Stomach (tissue), 8 donors: ENCODE measurements at regions not wholly inside any gene's neighbourhood (a gene's known extent, or its start where the extent isn't known, plus 50 kb on each side); places are given as distances from the start of the nearest gene placed in this dataset.

ENCODE experiments used
- DNase-seq, 2 donors: peaks; one replicate each; pipeline versions ENCODE4 v3.0.0 to v3.0.0-alpha.2; 2013 to 2019
- H3K27ac ChIP-seq, 5 donors: fragments of 200-600 bp in 4 of 5; sonication (generic) in 4 of 5; one replicate each; pipeline ENCODE4 v1.5.1; 2013 to 2019; ENCODE audit warnings: mild to moderate bottlenecking in 1 of 5, moderate library complexity in 1 of 5
- H3K27me3 ChIP-seq, 3 donors: fragments of 200-600 bp; sonication (generic); one replicate each; pipeline ENCODE4 v1.5.1; 2017 to 2019; ENCODE audit warnings: mixed run types in 1 of 3
- H3K36me3 ChIP-seq, 4 donors: fragments of 200-600 bp; sonication (generic); 1 replicate in 3 of 4; 2 replicates in 1 of 4; pipeline ENCODE4 v1.5.1; 2016 to 2019
- H3K4me1 ChIP-seq, 4 donors: fragments of 200-600 bp; sonication (generic); one replicate each; pipeline ENCODE4 v1.5.1; 2016 to 2019
- H3K4me3 ChIP-seq, 4 donors: fragments of 200-600 bp; sonication (generic) in 3 of 4; one replicate each; pipeline ENCODE4 v1.5.1; 2016 to 2019; ENCODE audit warnings: mild to moderate bottlenecking in 1 of 4
- H3K9me3 ChIP-seq, 4 donors: fragments of 200-600 bp; sonication (generic); one replicate each; pipeline ENCODE4 v1.5.1; 2016 to 2019
- CTCF ChIP-seq, 7 experiments: fragments of 450-650 bp in 4 of 7; fragments of 200-600 bp in 3 of 7; sonication (generic) in 3 of 7; IDR thresholded peaks; one replicate each; pipeline ENCODE4 v1.5.1; 2016 to 2019; ENCODE audit warnings: antibody characterized with exemption in 7 of 7, control low read depth in 2 of 7, mild to moderate bottlenecking in 1 of 7
- EP300 ChIP-seq: sonication (generic); formaldehyde crosslinking; IDR thresholded peaks from one replicate; pipeline ENCODE4 v1.6.1; 2017; ENCODE audit warnings: antibody characterized with exemption
- POLR2A ChIP-seq, 4 donors: fragments of 450-650 bp; IDR thresholded peaks; one replicate each; pipeline ENCODE4 v1.6.1; 2016; ENCODE audit warnings: antibody characterized with exemption in 4 of 4, control low read depth in 2 of 4, mild to moderate bottlenecking in 1 of 4, moderate library complexity in 1 of 4
- POLR2AphosphoS5 ChIP-seq, 3 donors: sonication (generic); formaldehyde crosslinking; IDR thresholded peaks; one replicate each; pipeline ENCODE4 v1.6.1; 2016; ENCODE audit warnings: antibody characterized with exemption in 3 of 3
- WGBS, 5 donors: extraction: QIAGEN DNeasy Blood & Tissue Kit in 3 of 5; methylation state at CpG; one replicate each; pipeline versions ENCODE4 v1.1.5 to v1.1.7; 2013 to 2018; 5-methylcytosine and 5-hydroxymethylcytosine counted together
- intact Hi-C: fragments of 100-400 bp; cut with DNase I; formaldehyde crosslinking; loops from one replicate; pipeline ENCODE4 v1.15.1; 2023; ENCODE audit warnings: low total_unique reads
- donor health status: healthy with polysubstance abuse.
- donor health status: Bipolar disorder and iron deficiency.
- donor health status: healthy.

- Histone ChIP-seq H3K27ac (no peak overlapping the region), H3K9me3 (no peaks in the 10 kb centered on the region), H3K4me3 (no peak overlapping the region), H3K27me3 (no peaks in the 10 kb centered on the region), H3K36me3 (no peaks in the 10 kb centered on the region), H3K4me1 (no peaks in the 10 kb centered on the region)
- intact Hi-C loops = no loop called here
- WGBS, 5 donors = 61 to 89% (median 73%) methylated on average over 1 of the region's 1 CpG
- no peak for TF ChIP-seq CTCF (IDR thresholded peaks at IDR 0.05)
- no peak for TF ChIP-seq EP300
- TF ChIP-seq POLR2A (IDR thresholded peaks at IDR 0.05) = no peak
- TF ChIP-seq POLR2AphosphoS5 (IDR thresholded peaks at IDR 0.05) = no peak
- DNase-seq = no peak
Observed at GRCh38 chr10:85447690-85448089, 918.9 kb downstream of the GRID1 start.

- intact Hi-C loops = no loop called here
- WGBS, 5 donors = 77 to 83% (median 81%) methylated on average over 4 to 5 of the region's 5 CpGs
Observed at GRCh38 chr10:85448716-85449115, 917.9 kb downstream of the GRID1 start.

GRCh38 chr10:85454386-85454785 is 912.2 kb downstream of the GRID1 start:
- WGBS, 5 donors = 73 to 93% (median 90%) methylated on average over 1 of the region's 1 CpG
- intact Hi-C loops = no loop called here

More at GRCh38 chr10:85448716-85449115, 917.9 kb downstream of the GRID1 start:
- DNase-seq = no peak
- no peak overlapping the region for H3K27ac ChIP-seq
- H3K4me1 ChIP-seq = no peaks in the 10 kb centered on the region
- no peaks in the 10 kb centered on the region for H3K27me3 ChIP-seq
- no peak for TF ChIP-seq EP300
- no peak for TF ChIP-seq POLR2A (IDR thresholded peaks at IDR 0.05)
- no peak for TF ChIP-seq CTCF (IDR thresholded peaks at IDR 0.05)
- no peak for TF ChIP-seq POLR2AphosphoS5 (IDR thresholded peaks at IDR 0.05)
- no peaks in the 10 kb centered on the region for H3K36me3 ChIP-seq
- H3K9me3 ChIP-seq = no peaks in the 10 kb centered on the region
- no peak overlapping the region for H3K4me3 ChIP-seq

GRCh38 chr10:85457191-85457590 is 909.4 kb downstream of the GRID1 start:
- 8 to 24% (median 11%) methylated on average over 2 of the region's 2 CpGs for WGBS, 5 donors
- Histone ChIP-seq H3K4me3 (no peak overlapping the region), H3K9me3 (no peaks in the 10 kb centered on the region)

More at GRCh38 chr10:85454386-85454785, 912.2 kb downstream of the GRID1 start:
- H3K36me3 ChIP-seq = no peaks in the 10 kb centered on the region
- no peak overlapping the region for H3K27ac ChIP-seq
- DNase-seq = no peak
- no peaks in the 10 kb centered on the region for H3K4me1 ChIP-seq
- no peaks in the 10 kb centered on the region for H3K9me3 ChIP-seq
- H3K27me3 ChIP-seq = no peaks in the 10 kb centered on the region
- TF ChIP-seq CTCF (IDR thresholded peaks at IDR 0.05) = no peak
- TF ChIP-seq POLR2A (IDR thresholded peaks at IDR 0.05) = no peak
- TF ChIP-seq POLR2AphosphoS5 (IDR thresholded peaks at IDR 0.05) = no peak
- TF ChIP-seq EP300 = no peak
- no peak overlapping the region for H3K4me3 ChIP-seq

More at GRCh38 chr10:85457191-85457590, 909.4 kb downstream of the GRID1 start:
- Histone ChIP-seq H3K27me3 (no peaks in the 10 kb centered on the region), H3K27ac (no peak overlapping the region), H3K36me3 (no peaks in the 10 kb centered on the region), H3K4me1 (no peaks in the 10 kb centered on the region)
- no peak for TF ChIP-seq EP300
- TF ChIP-seq POLR2AphosphoS5 (IDR thresholded peaks at IDR 0.05) = no peak
- TF ChIP-seq POLR2A (IDR thresholded peaks at IDR 0.05) = no peak
- TF ChIP-seq CTCF (IDR thresholded peaks at IDR 0.05) = no peak
- intact Hi-C loops = no loop called here
- no peak for DNase-seq
